ENCODE measurements at regions not wholly inside any gene's neighbourhood (a gene's known extent, or its start where the extent isn't known, plus 50 kb on each side); places are given as distances from the start of the nearest gene placed in this dataset.

GRCh38 chr13:97539651-97540610 lies 106.0 kb downstream of the RAP2A start:
- Histone ChIP-seq H4K5ac (ENCODE audit: low read depth, low read length) (no peak overlapping the region), H3K4me3 (ENCODE audit: insufficient read depth, low read depth, low read length) (no peak overlapping the region), H3K14ac (replicated peaks; ENCODE audit: low read depth, low read length) (peak overlapping the region; percentile 18; the same call in 1 of the 2 replicates), H3K9ac (ENCODE audit: low read depth, low read length) (no peak overlapping the region), H3K4me1 (ENCODE audit: control insufficient read depth, insufficient read depth, low read length) (peaks cover 24% of the 10 kb centered on the region), H4K91ac (ENCODE audit: insufficient read depth, low read depth, low read length) (no peak overlapping the region), H4K20me1 (ENCODE audit: insufficient read depth, low read length) (no peaks in the 10 kb centered on the region), H2AFZ (replicated peaks; ENCODE audit: low read length, poor library complexity) (no peak overlapping the region), H2BK15ac (ENCODE audit: low read depth, low read length) (no peak overlapping the region), H2BK20ac (ENCODE audit: low read depth, low read length) (no peak overlapping the region; the same call in 1 of the 2 replicates), H3K27me3 (ENCODE audit: control insufficient read depth, insufficient read depth, low read length) (no peaks in the 10 kb centered on the region), H3K18ac (ENCODE audit: low read depth, low read length) (peak overlapping the region; percentile 33), H3K36me3 (ENCODE audit: control insufficient read depth, insufficient read depth, low read length) (no peaks in the 10 kb centered on the region), H3K4ac (ENCODE audit: low read depth, low read length) (no peak overlapping the region), H2AK5ac (ENCODE audit: low read depth, low read length) (no peak overlapping the region), H2AK9ac (replicated peaks; ENCODE audit: low read depth, low read length, poor library complexity) (no peak overlapping the region), H3K23ac (ENCODE audit: low read depth, low read length) (no peak overlapping the region), H3K79me1 (ENCODE audit: low read depth in 1 of 2, low read length in 2 of 2) (no peaks in the 10 kb centered on the region), H3K56ac (ENCODE audit: extremely low read depth, insufficient read depth, low read length) (no peak overlapping the region), H3K27ac (ENCODE audit: insufficient read depth, low read length) (peak overlapping the region; percentile 21; the same call in 1 of the 2 replicates), H2BK5ac (ENCODE audit: low read depth, low read length, poor library complexity, severe bottlenecking) (peak overlapping the region; percentile 48), H3K9me3 (ENCODE audit: control insufficient read depth, insufficient read depth, low read length) (no peaks in the 10 kb centered on the region), H3K9me1 (ENCODE audit: insufficient read depth, low read length) (peaks cover 6% of the 10 kb centered on the region; the same call in 1 of the 2 replicates), H4K8ac (ENCODE audit: low read depth in 2 of 2, low read length in 2 of 2) (no peak overlapping the region), H2BK120ac (ENCODE audit: low read depth, low read length) (0 out of 2 replicates have a peak overlapping the region, but pooled peaks have one; percentile 11), H3K4me2 (ENCODE audit: low read depth, low read length) (peak overlapping the region; percentile 10; the same call in 1 of the 2 replicates)
- ATAC-seq (ENCODE audit: low read depth) (peak; percentile 49; the same call in 1 of the 2 replicates), DNase-seq (peak; percentile 88)
- WGBS, 2 experiments (ENCODE audit: extremely low coverage in 2 of 2, insufficient read length in 1 of 2), result no CpG with 5 or more reads among the region's 4 CpGs
- BruUV-seq (replicated peaks), result no TSS peak
- dilution Hi-C loops (cut with HindIII; ENCODE audit: low sequenced_read_pairs, unreplicated experiment), result no loop called here
- TF ChIP-seq FOS (IDR thresholded peaks at IDR 0.05; ENCODE audit: low read depth, low read length) (peak; percentile 62), MAFK (IDR thresholded peaks at IDR 0.05; ENCODE audit: low read depth, low read length) (peak; percentile 18; the same call in 1 of the 2 replicates), MXI1 (IDR thresholded peaks at IDR 0.05; ENCODE audit: borderline replicate concordance, low read depth, low read length) (no peak)
- ChIA-PET POLR2A (ENCODE audit: unreplicated experiment) (no interaction called here), CTCF (no interaction called here)
- in situ Hi-C loops (cut with MboI; ENCODE audit: low sequenced_read_pairs), result no loop called here
- intact Hi-C loops (cut with micrococcal nuclease), result loop anchor here (10.0 kb wide), 1 partner anchor 105 kb away; the partner anchor contains the start of gene RAP2A
